ENCODE measurements at regions not wholly inside any gene's neighbourhood (a gene's known extent, or its start where the extent isn't known, plus 50 kb on each side); places are given as distances from the start of the nearest gene placed in this dataset.

GRCh38 chr1:29784276-29785136, 548.2 kb downstream of the PTPRU start:
- H3K27me3 ChIP-seq, result no peaks in the 10 kb centered on the region
- intact Hi-C loops (cut with DNase I; ENCODE audit: low total_unique reads), result no loop called here
- TF ChIP-seq CTCF (IDR thresholded peaks at IDR 0.05) (no peak), POLR2AphosphoS5 (IDR thresholded peaks at IDR 0.05) (no peak), POLR2A (IDR thresholded peaks at IDR 0.05) (no peak)
- H3K36me3 ChIP-seq, result no peaks in the 10 kb centered on the region
- no peaks in the 10 kb centered on the region for H3K9me3 ChIP-seq
- no peak for DNase-seq (ENCODE audit: low spot score in 2 of 2)
- no peak overlapping the region for H3K27ac ChIP-seq
- H3K4me3 ChIP-seq, result no peak overlapping the region
- no peaks in the 10 kb centered on the region for H3K4me1 ChIP-seq

GRCh38 chr1:29783508-29784275, 547.4 kb downstream of the PTPRU start:
- intact Hi-C loops (cut with DNase I; ENCODE audit: low total_unique reads), result no loop called here
- Histone ChIP-seq H3K4me1 (no peaks in the 10 kb centered on the region), H3K4me3 (no peak overlapping the region), H3K27me3 (no peaks in the 10 kb centered on the region), H3K36me3 (no peaks in the 10 kb centered on the region), H3K9me3 (no peaks in the 10 kb centered on the region), H3K27ac (no peak overlapping the region)
- DNase-seq (ENCODE audit: low spot score in 2 of 2), result no peak
- TF ChIP-seq POLR2AphosphoS5 (IDR thresholded peaks at IDR 0.05), result no peak
- TF ChIP-seq POLR2A (IDR thresholded peaks at IDR 0.05), result no peak
- no peak for TF ChIP-seq CTCF (IDR thresholded peaks at IDR 0.05)

- H3K4me1 ChIP-seq, result no peaks in the 10 kb centered on the region
- no peak for DNase-seq (ENCODE audit: low spot score in 2 of 2)
- H3K27ac ChIP-seq, result no peak overlapping the region
- no peaks in the 10 kb centered on the region for H3K27me3 ChIP-seq
- H3K9me3 ChIP-seq, result no peaks in the 10 kb centered on the region
- H3K4me3 ChIP-seq, result no peak overlapping the region
- H3K36me3 ChIP-seq, result no peaks in the 10 kb centered on the region
- no peak for TF ChIP-seq CTCF (IDR thresholded peaks at IDR 0.05)
- no peak for TF ChIP-seq POLR2AphosphoS5 (IDR thresholded peaks at IDR 0.05)
- TF ChIP-seq POLR2A (IDR thresholded peaks at IDR 0.05), result no peak
- intact Hi-C loops (cut with DNase I; ENCODE audit: low total_unique reads), result no loop called here
These were observed 546.7 kb downstream of the PTPRU start for GRCh38 chr1:29782846-29783507.

- no peaks in the 10 kb centered on the region for H3K4me1 ChIP-seq
- peaks cover 0 to 5% of the 10 kb centered on the region in 2 donors for H3K9me3 ChIP-seq
- H3K4me3 ChIP-seq, result no peak overlapping the region
- intact Hi-C loops (cut with DNase I; ENCODE audit: low total_unique reads), result no loop called here
- H3K27me3 ChIP-seq, result no peaks in the 10 kb centered on the region
- no peak overlapping the region for H3K27ac ChIP-seq
- no peak for DNase-seq (ENCODE audit: low spot score in 2 of 2)
- H3K36me3 ChIP-seq, result no peaks in the 10 kb centered on the region
- TF ChIP-seq POLR2A (IDR thresholded peaks at IDR 0.05) (no peak), CTCF (IDR thresholded peaks at IDR 0.05) (no peak), POLR2AphosphoS5 (IDR thresholded peaks at IDR 0.05) (no peak)
These were observed 542.8 kb downstream of the PTPRU start for GRCh38 chr1:29779146-29779545.
